SK-N-SH (cell line): ENCODE measurements at regions not wholly inside any gene's neighbourhood (a gene's known extent, or its start where the extent isn't known, plus 50 kb on each side); places are given as distances from the start of the nearest gene placed in this dataset.

Experiments used
- CTCF ChIA-PET: fragments of 300-600, 350-600 bp; formaldehyde crosslinking; extraction: SDS; loops from one replicate; lab custom pipeline; 2021; lab: Yijun Ruan, JAX
- POLR2A ChIA-PET: fragments of 350-600 bp; sonication (Branson Sonifier 250); formaldehyde crosslinking; extraction: SDS; loops from one replicate; lab custom pipeline; 2020; ENCODE audit warnings: antibody characterized with exemption, inconsistent platforms; lab: Yijun Ruan, JAX
- DNase-seq: peaks from one replicate; pipeline ENCODE4 v3.0.0; 2012
- H2AFZ ChIP-seq: fragments of 200-600 bp; sonication (generic); 2 replicates; pipeline ENCODE4 v1.8.1; 2016; ENCODE audit warnings: antibody characterized with exemption, mild to moderate bottlenecking, low read depth
- H3F3A ChIP-seq: fragments of 200-600 bp; sonication (generic); replicated peaks from 2 replicates; pipeline ENCODE3; 2016; ENCODE audit warnings: antibody characterized with exemption, mild to moderate bottlenecking; ENCODE audit not compliant: insufficient read depth
- H3K27ac ChIP-seq, 2 experiments: fragments of 200-500 bp in 1 of 2; fragments of 200-600 bp in 1 of 2; sonication (Bioruptor generic) in 1 of 2; sonication (generic), shearing (Covaris generic) in 1 of 2; 2 replicates each; pipeline versions ENCODE4 v1.5.1 to v1.6.1; 2014 to 2016; ENCODE audit warnings: low read depth in 2 of 2, inconsistent platforms in 1 of 2, low read length in 1 of 2, mild to moderate bottlenecking in 1 of 2, mixed read lengths in 1 of 2
- H3K27me3 ChIP-seq: fragments of 200-600 bp; sonication (generic), shearing (Covaris generic); 2 replicates; pipeline ENCODE4 v1.6.1; 2016; ENCODE audit warnings: mixed run types; ENCODE audit not compliant: insufficient read depth
- H3K36me3 ChIP-seq, 2 experiments: fragments of 200-500 bp in 1 of 2; fragments of 200-600 bp in 1 of 2; sonication (Bioruptor generic) in 1 of 2; sonication (generic) in 1 of 2; replicated peaks in 1 of 2; 2 replicates each; pipeline versions ENCODE3 to v1.5.1; 2014 to 2016; ENCODE audit warnings: low read length in 1 of 2, mild to moderate bottlenecking in 1 of 2; ENCODE audit not compliant: insufficient read depth in 2 of 2, control insufficient read depth in 1 of 2
- H3K4me1 ChIP-seq, 2 experiments: fragments of 200-500 bp in 1 of 2; fragments of 200-600 bp in 1 of 2; sonication (Bioruptor generic) in 1 of 2; sonication (generic), shearing (Covaris generic) in 1 of 2; 2 replicates each; pipeline versions ENCODE4 v1.5.1 to v1.6.1; 2014 to 2016; ENCODE audit warnings: low read depth in 1 of 2, low read length in 1 of 2, mixed run types in 1 of 2; ENCODE audit not compliant: insufficient read depth in 2 of 2, control insufficient read depth in 1 of 2
- H3K4me2 ChIP-seq: fragments of 200-600 bp; sonication (generic), shearing (Covaris generic); 2 replicates; pipeline ENCODE4 v1.6.1; 2017; ENCODE audit warnings: mixed run types
- H3K4me3 ChIP-seq, 2 experiments: fragments of 200-500 bp in 1 of 2; fragments of 200-600 bp in 1 of 2; sonication (Bioruptor generic) in 1 of 2; sonication (generic), shearing (Covaris generic) in 1 of 2; 2 replicates each; pipeline versions ENCODE4 v1.5.1 to v1.8.1; 2014 to 2016; ENCODE audit warnings: low read depth in 2 of 2, inconsistent platforms in 1 of 2, low read length in 1 of 2, mild to moderate bottlenecking in 1 of 2, mixed read lengths in 1 of 2, moderate library complexity in 1 of 2
- H3K79me2 ChIP-seq: fragments of 200-600 bp; sonication (generic); 2 replicates; pipeline ENCODE4 v1.8.1; 2017; ENCODE audit warnings: mild to moderate bottlenecking; ENCODE audit not compliant: insufficient read depth
- H3K9ac ChIP-seq: fragments of 200-600 bp; sonication (generic); 2 replicates; pipeline ENCODE4 v1.6.1; 2017; ENCODE audit warnings: mixed run types
- H3K9me2 ChIP-seq: fragments of 200-600 bp; sonication (generic); 2 replicates; pipeline ENCODE4 v1.6.1; 2017; ENCODE audit warnings: mixed run types
- H3K9me3 ChIP-seq: fragments of 200-600 bp; sonication (generic); 2 replicates; pipeline ENCODE4 v1.6.1; 2017; ENCODE audit warnings: mixed run types, mild to moderate bottlenecking, moderate library complexity
- H4K20me1 ChIP-seq: fragments of 200-600 bp; sonication (generic); 2 replicates; pipeline ENCODE4 v1.6.1; 2017; ENCODE audit warnings: mild to moderate bottlenecking, mixed run types; ENCODE audit not compliant: insufficient read depth
- CHD2 ChIP-seq: fragments of 150-350 bp; IDR thresholded peaks from 2 replicates; pipeline ENCODE4 v1.6.1; 2018; ENCODE audit warnings: low read length; ENCODE audit not compliant: partially characterized antibody
- ELF1 ChIP-seq: IDR thresholded peaks from 2 replicates; pipeline ENCODE4 v1.4.0; 2012
- EZH2phosphoT487 ChIP-seq: fragments of 200-600 bp; sonication (generic); IDR thresholded peaks from 2 replicates; pipeline ENCODE4 v1.6.1; 2017; ENCODE audit warnings: low read depth, mixed run types, mild to moderate bottlenecking, antibody characterized with exemption, moderate library complexity, borderline replicate concordance
- FOXJ3 ChIP-seq: sonication (generic); formaldehyde crosslinking; IDR thresholded peaks from 2 replicates; pipeline ENCODE4 v1.5.1; 2020; ENCODE audit warnings: mild to moderate bottlenecking, missing genetic modification reagents
- FOXM1 ChIP-seq: IDR thresholded peaks from 2 replicates; pipeline ENCODE4 v1.4.0; 2012; ENCODE audit warnings: low read depth, mild to moderate bottlenecking
- MEF2A ChIP-seq: IDR thresholded peaks from 2 replicates; pipeline ENCODE4 v1.4.0; 2012; ENCODE audit warnings: low read depth, borderline replicate concordance
- NFIC ChIP-seq: IDR thresholded peaks from 2 replicates; pipeline ENCODE4 v1.4.0; 2012; ENCODE audit warnings: borderline replicate concordance
- NRF1 ChIP-seq: IDR thresholded peaks from 2 replicates; pipeline ENCODE4 v1.6.1; 2012; ENCODE audit warnings: low read depth, mild to moderate bottlenecking, low read length
- RAD21 ChIP-seq: IDR thresholded peaks from 2 replicates; pipeline ENCODE4 v1.6.1; 2012; ENCODE audit warnings: mild to moderate bottlenecking, low read length
- RCOR1 ChIP-seq: fragments of 150-350 bp; IDR thresholded peaks from 2 replicates; pipeline ENCODE4 v1.6.1; 2017; ENCODE audit warnings: antibody characterized with exemption, low read length
- SIN3A ChIP-seq: IDR thresholded peaks from 2 replicates; pipeline ENCODE4 v1.6.1; 2012; ENCODE audit warnings: low read depth, mild to moderate bottlenecking, low read length, moderate library complexity, borderline replicate concordance
- SMC3 ChIP-seq: IDR thresholded peaks from 2 replicates; pipeline ENCODE4 v1.6.1; 2012; ENCODE audit warnings: low read depth, low read length, improper control_type of control experiment
- TAF1 ChIP-seq: IDR thresholded peaks from 2 replicates; pipeline ENCODE4 v1.6.1; 2012; ENCODE audit warnings: low read depth, mild to moderate bottlenecking, low read length, moderate library complexity, borderline replicate concordance
- TEAD4 ChIP-seq: IDR thresholded peaks from 2 replicates; pipeline ENCODE4 v1.4.0; 2012; ENCODE audit warnings: mild to moderate bottlenecking, borderline replicate concordance; ENCODE audit not compliant: insufficient read depth
- WGBS: methylation state at CpG from one replicate; pipeline ENCODE4 v1.1.6; 2017; ENCODE audit warnings: low lambda C conversion rate; 5-methylcytosine and 5-hydroxymethylcytosine counted together
- TF ChIP-seq, protein P1 (sequence below): fragments of 150-350 bp; IDR thresholded peaks from 2 replicates; pipeline ENCODE4 v1.6.1; 2017; ENCODE audit warnings: antibody characterized with exemption, low read length, low read depth, borderline replicate concordance
- TF ChIP-seq, protein P2 (sequence below): IDR thresholded peaks from 2 replicates; pipeline ENCODE4 v1.4.0; 2012; ENCODE audit warnings: low read depth, borderline replicate concordance
- TF ChIP-seq, protein P3 (sequence below): IDR thresholded peaks from 2 replicates; pipeline ENCODE4 v1.4.0; 2012; ENCODE audit warnings: low read depth, borderline replicate concordance

DNA sequence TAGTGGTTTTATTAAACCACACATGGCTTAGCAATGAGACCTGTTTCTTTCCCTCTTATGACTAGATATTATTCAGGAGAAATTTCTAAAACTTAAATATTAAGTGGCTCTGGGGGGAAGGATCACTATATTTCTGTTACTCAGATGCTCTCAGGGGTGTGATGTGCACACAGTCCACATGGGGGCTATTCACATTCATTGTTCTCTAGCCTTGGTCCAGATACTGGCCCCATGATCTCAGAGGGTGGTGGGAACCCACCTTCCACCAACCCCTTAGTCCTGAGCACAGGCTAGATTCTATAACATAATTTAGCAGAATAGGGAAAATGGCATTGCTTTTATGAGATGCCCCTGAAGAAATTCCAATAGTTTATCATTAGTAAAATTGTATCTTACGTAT lies 149.0 kb upstream of the ST8SIA2 start:
- CTCF ChIA-PET = no interaction called here
- TF ChIP-seq TAF1 (no peak), ELF1 (no peak), NFIC (no peak), NRF1 (no peak), SIN3A (no peak), RCOR1 (no peak), TEAD4 (no peak), FOXJ3 (CRISPR knock-in tag) (no peak)
- TF ChIP-seq, protein P1, sequence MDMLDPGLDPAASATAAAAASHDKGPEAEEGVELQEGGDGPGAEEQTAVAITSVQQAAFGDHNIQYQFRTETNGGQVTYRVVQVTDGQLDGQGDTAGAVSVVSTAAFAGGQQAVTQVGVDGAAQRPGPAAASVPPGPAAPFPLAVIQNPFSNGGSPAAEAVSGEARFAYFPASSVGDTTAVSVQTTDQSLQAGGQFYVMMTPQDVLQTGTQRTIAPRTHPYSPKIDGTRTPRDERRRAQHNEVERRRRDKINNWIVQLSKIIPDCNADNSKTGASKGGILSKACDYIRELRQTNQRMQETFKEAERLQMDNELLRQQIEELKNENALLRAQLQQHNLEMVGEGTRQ = no peak
- Histone ChIP-seq H3K4me1 (no peaks in the 10 kb centered on the region), H3F3A (no peaks in the 10 kb centered on the region), H4K20me1 (no peaks in the 10 kb centered on the region), H3K9me2 (no peaks in the 10 kb centered on the region), H2AFZ (no peak overlapping the region), H3K4me2 (no peak overlapping the region), H3K27me3 (no peaks in the 10 kb centered on the region), H3K36me3 (no peaks in the 10 kb centered on the region), H3K27ac (no peak overlapping the region), H3K9me3 (no peaks in the 10 kb centered on the region), H3K4me3 (no peak overlapping the region), H3K79me2 (no peaks in the 10 kb centered on the region), H3K9ac (no peak overlapping the region)
- POLR2A ChIA-PET = no interaction called here
- DNase-seq = peak; percentile 25
- 8% methylated on average over 1 of the region's 1 CpG for WGBS

DNA sequence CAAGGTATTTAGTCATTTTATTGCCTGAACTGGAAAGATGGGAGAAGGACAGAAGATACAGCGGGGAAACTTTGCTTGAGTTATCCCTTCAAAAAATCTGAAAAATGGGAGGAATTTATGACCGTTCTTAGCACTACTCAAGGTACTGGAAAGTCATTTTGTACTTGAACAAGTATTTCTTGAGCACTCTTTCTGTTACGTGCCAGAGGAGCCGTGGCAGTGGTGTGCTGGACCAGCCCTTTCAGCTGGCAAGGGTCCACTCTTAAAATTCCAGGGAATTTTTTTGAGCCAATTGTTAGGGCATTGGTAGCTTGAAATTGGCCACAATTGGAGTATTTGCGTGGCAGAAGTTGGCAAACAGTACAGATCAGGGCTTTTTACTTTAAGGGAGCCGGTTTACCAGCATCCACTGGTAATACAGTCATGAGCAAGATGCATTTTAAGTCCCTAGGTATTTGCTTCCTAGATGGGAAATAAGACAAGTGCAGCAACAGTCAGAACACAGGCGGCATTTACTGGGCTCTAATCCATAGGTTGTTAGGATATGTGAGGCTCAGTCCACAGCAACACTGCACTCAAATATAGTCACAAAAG lies 145.9 kb upstream of the ST8SIA2 start:
- Histone ChIP-seq H3K4me3 (no peak overlapping the region), H3K27ac (no peak overlapping the region), H3K9me2 (no peaks in the 10 kb centered on the region), H2AFZ (no peak overlapping the region), H3K36me3 (no peaks in the 10 kb centered on the region), H3K27me3 (no peaks in the 10 kb centered on the region), H4K20me1 (no peaks in the 10 kb centered on the region), H3F3A (no peaks in the 10 kb centered on the region), H3K79me2 (no peaks in the 10 kb centered on the region), H3K4me2 (no peak overlapping the region), H3K9ac (no peak overlapping the region), H3K9me3 (no peaks in the 10 kb centered on the region), H3K4me1 (no peaks in the 10 kb centered on the region)
- DNase-seq = no peak
- ChIA-PET CTCF (no interaction called here), POLR2A (no interaction called here)
- 21% methylated on average over 7 of the region's 7 CpGs for WGBS
- TF ChIP-seq CHD2 (no peak), TAF1 (no peak), ELF1 (no peak), FOXM1 (no peak), RAD21 (no peak), SMC3 (no peak), EZH2phosphoT487 (no peak), MEF2A (no peak)
- TF ChIP-seq, protein P2, sequence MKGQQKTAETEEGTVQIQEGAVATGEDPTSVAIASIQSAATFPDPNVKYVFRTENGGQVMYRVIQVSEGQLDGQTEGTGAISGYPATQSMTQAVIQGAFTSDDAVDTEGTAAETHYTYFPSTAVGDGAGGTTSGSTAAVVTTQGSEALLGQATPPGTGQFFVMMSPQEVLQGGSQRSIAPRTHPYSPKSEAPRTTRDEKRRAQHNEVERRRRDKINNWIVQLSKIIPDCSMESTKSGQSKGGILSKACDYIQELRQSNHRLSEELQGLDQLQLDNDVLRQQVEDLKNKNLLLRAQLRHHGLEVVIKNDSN = no peak
- TF ChIP-seq, protein P3, sequence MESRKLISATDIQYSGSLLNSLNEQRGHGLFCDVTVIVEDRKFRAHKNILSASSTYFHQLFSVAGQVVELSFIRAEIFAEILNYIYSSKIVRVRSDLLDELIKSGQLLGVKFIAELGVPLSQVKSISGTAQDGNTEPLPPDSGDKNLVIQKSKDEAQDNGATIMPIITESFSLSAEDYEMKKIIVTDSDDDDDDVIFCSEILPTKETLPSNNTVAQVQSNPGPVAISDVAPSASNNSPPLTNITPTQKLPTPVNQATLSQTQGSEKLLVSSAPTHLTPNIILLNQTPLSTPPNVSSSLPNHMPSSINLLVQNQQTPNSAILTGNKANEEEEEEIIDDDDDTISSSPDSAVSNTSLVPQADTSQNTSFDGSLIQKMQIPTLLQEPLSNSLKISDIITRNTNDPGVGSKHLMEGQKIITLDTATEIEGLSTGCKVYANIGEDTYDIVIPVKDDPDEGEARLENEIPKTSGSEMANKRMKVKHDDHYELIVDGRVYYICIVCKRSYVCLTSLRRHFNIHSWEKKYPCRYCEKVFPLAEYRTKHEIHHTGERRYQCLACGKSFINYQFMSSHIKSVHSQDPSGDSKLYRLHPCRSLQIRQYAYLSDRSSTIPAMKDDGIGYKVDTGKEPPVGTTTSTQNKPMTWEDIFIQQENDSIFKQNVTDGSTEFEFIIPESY = no peak
